ENCODE measurements at regions not wholly inside any gene's neighbourhood (a gene's known extent, or its start where the extent isn't known, plus 50 kb on each side); places are given as distances from the start of the nearest gene placed in this dataset.

- no peak for DNase-seq (ENCODE audit: low spot score in 2 of 2)
- Mint-ChIP-seq H3K27ac (ENCODE audit: low read depth) (no peak overlapping the region), H3K36me3 (ENCODE audit: insufficient read depth) (no peaks in the 10 kb centered on the region), H3K4me3 (no peak overlapping the region), H3K27me3 (no peaks in the 10 kb centered on the region), H3K4me1 (no peaks in the 10 kb centered on the region), H3K9me3 (peaks cover 16% of the 10 kb centered on the region)
- ATAC-seq (replicated peaks; ENCODE audit: extremely low read depth, poor library complexity, severe bottlenecking) = no peak
Observed at GRCh38 chr16:6966925-6967324, 365.7 kb upstream of the RBFOX1 start.

- DNase-seq (ENCODE audit: low spot score in 2 of 2) (no peak), ATAC-seq (replicated peaks; ENCODE audit: extremely low read depth, poor library complexity, severe bottlenecking) (no peak)
- Mint-ChIP-seq H3K27me3 (no peaks in the 10 kb centered on the region), H3K27ac (ENCODE audit: low read depth) (no peak overlapping the region), H3K9me3 (peaks cover 12% of the 10 kb centered on the region), H3K4me1 (no peaks in the 10 kb centered on the region), H3K36me3 (ENCODE audit: insufficient read depth) (no peaks in the 10 kb centered on the region), H3K4me3 (no peak overlapping the region)
Observed at GRCh38 chr16:6964679-6965078, 368.0 kb upstream of the RBFOX1 start.

- peaks cover 7% of the 10 kb centered on the region for H3K9me3 Mint-ChIP-seq
- no peaks in the 10 kb centered on the region for H3K27me3 Mint-ChIP-seq
- H3K36me3 Mint-ChIP-seq (ENCODE audit: insufficient read depth) = no peaks in the 10 kb centered on the region
- no peak overlapping the region for H3K27ac Mint-ChIP-seq (ENCODE audit: low read depth)
- DNase-seq (ENCODE audit: low spot score in 2 of 2) (no peak), ATAC-seq (replicated peaks; ENCODE audit: extremely low read depth, poor library complexity, severe bottlenecking) (no peak)
- no peak overlapping the region for H3K4me3 Mint-ChIP-seq
- no peaks in the 10 kb centered on the region for H3K4me1 Mint-ChIP-seq
Observed at GRCh38 chr16:6961704-6962103, 370.9 kb upstream of the RBFOX1 start.

DNA sequence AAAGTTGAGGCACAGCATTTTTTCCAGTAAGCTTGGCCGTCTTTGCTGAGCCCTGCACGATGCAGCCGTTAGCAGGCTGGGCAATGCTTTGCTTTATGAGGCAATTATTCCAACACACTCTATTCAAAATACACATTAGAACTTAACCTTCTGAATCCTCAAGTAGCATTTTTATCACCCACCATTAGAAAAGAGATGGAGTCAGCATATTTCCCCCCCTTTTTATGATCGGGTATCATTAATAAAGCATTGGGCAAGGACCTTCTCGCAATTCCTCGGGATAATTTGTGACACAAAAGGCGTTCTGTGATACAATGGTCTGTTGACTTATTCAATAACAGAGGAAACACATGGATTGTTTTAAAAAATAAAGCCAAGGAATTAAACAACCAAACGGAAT, 374.5 kb upstream of the RBFOX1 start:
- peaks cover 5% of the 10 kb centered on the region for H3K9me3 Mint-ChIP-seq
- no peak overlapping the region for H3K27ac Mint-ChIP-seq (ENCODE audit: low read depth)
- ATAC-seq (replicated peaks; ENCODE audit: extremely low read depth, poor library complexity, severe bottlenecking) = no peak
- H3K4me1 Mint-ChIP-seq = no peaks in the 10 kb centered on the region
- H3K4me3 Mint-ChIP-seq = no peak overlapping the region
- no peaks in the 10 kb centered on the region for H3K27me3 Mint-ChIP-seq
- DNase-seq (ENCODE audit: low spot score in 2 of 2) = no peak
- no peaks in the 10 kb centered on the region for H3K36me3 Mint-ChIP-seq (ENCODE audit: insufficient read depth)

GRCh38 chr16:6957681-6958080, 375.0 kb upstream of the RBFOX1 start:
- Mint-ChIP-seq H3K27me3 (no peaks in the 10 kb centered on the region), H3K4me1 (no peaks in the 10 kb centered on the region), H3K27ac (ENCODE audit: low read depth) (no peak overlapping the region), H3K9me3 (peaks cover 5% of the 10 kb centered on the region), H3K36me3 (ENCODE audit: insufficient read depth) (no peaks in the 10 kb centered on the region), H3K4me3 (no peak overlapping the region)
- ATAC-seq (replicated peaks; ENCODE audit: extremely low read depth, poor library complexity, severe bottlenecking) = no peak
- DNase-seq (ENCODE audit: low spot score in 2 of 2) = no peak

DNA sequence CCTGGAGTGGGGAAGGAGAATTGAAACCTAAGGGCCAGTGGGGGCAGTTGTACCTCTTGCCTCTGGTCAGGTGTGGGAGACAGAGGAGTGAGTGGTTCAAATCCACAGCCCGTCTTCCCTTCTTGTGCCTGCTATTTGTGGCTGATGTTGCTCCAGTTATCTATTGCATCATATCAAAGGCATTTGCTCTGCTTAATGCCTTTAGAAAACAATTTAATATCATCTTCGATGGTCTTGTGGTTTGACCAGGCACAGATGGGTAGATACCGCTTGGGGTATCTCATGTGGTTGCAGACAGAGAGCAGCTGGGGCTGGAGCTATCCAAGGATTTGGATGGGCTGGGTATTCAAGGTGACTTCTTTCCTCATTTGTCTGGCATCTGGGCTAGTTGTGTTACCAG, 376.1 kb upstream of the RBFOX1 start:
- Mint-ChIP-seq H3K36me3 (ENCODE audit: insufficient read depth) (no peaks in the 10 kb centered on the region), H3K4me1 (no peaks in the 10 kb centered on the region), H3K27ac (ENCODE audit: low read depth) (no peak overlapping the region), H3K4me3 (no peak overlapping the region), H3K9me3 (peaks cover 5% of the 10 kb centered on the region), H3K27me3 (no peaks in the 10 kb centered on the region)
- DNase-seq (ENCODE audit: low spot score in 2 of 2) = no peak
- ATAC-seq (replicated peaks; ENCODE audit: extremely low read depth, poor library complexity, severe bottlenecking) = no peak

GRCh38 chr16:6955303-6955702, 377.3 kb upstream of the RBFOX1 start:
- Mint-ChIP-seq H3K4me1 (no peaks in the 10 kb centered on the region), H3K4me3 (no peak overlapping the region), H3K27ac (ENCODE audit: low read depth) (no peak overlapping the region), H3K9me3 (peaks cover under 1% of the 10 kb centered on the region), H3K27me3 (no peaks in the 10 kb centered on the region), H3K36me3 (ENCODE audit: insufficient read depth) (no peaks in the 10 kb centered on the region)
- DNase-seq (ENCODE audit: low spot score in 2 of 2) (no peak), ATAC-seq (replicated peaks; ENCODE audit: extremely low read depth, poor library complexity, severe bottlenecking) (no peak)

- H3K27ac Mint-ChIP-seq (ENCODE audit: low read depth) = no peak overlapping the region
- ATAC-seq (replicated peaks; ENCODE audit: extremely low read depth, poor library complexity, severe bottlenecking) = no peak
- no peaks in the 10 kb centered on the region for H3K4me1 Mint-ChIP-seq
- peaks cover 14% of the 10 kb centered on the region for H3K9me3 Mint-ChIP-seq
- no peak overlapping the region for H3K4me3 Mint-ChIP-seq
- no peak for DNase-seq (ENCODE audit: low spot score in 2 of 2)
- no peaks in the 10 kb centered on the region for H3K36me3 Mint-ChIP-seq (ENCODE audit: insufficient read depth)
- no peaks in the 10 kb centered on the region for H3K27me3 Mint-ChIP-seq
Observed at GRCh38 chr16:6949240-6949639, 383.4 kb upstream of the RBFOX1 start.

- DNase-seq (ENCODE audit: low spot score in 2 of 2) = no peak
- Mint-ChIP-seq H3K36me3 (ENCODE audit: insufficient read depth) (no peaks in the 10 kb centered on the region), H3K4me3 (no peak overlapping the region), H3K27ac (ENCODE audit: low read depth) (no peak overlapping the region), H3K27me3 (no peaks in the 10 kb centered on the region), H3K9me3 (peaks cover 14% of the 10 kb centered on the region), H3K4me1 (no peaks in the 10 kb centered on the region)
- ATAC-seq (replicated peaks; ENCODE audit: extremely low read depth, poor library complexity, severe bottlenecking) = no peak
Observed at GRCh38 chr16:6947291-6947690, 385.4 kb upstream of the RBFOX1 start.

GRCh38 chr16:6946802-6947201, 385.8 kb upstream of the RBFOX1 start:
- Mint-ChIP-seq H3K36me3 (ENCODE audit: insufficient read depth) (no peaks in the 10 kb centered on the region), H3K4me3 (no peak overlapping the region), H3K4me1 (no peaks in the 10 kb centered on the region), H3K27me3 (no peaks in the 10 kb centered on the region), H3K27ac (ENCODE audit: low read depth) (no peak overlapping the region), H3K9me3 (peaks cover 14% of the 10 kb centered on the region)
- ATAC-seq (replicated peaks; ENCODE audit: extremely low read depth, poor library complexity, severe bottlenecking) (no peak), DNase-seq (ENCODE audit: low spot score in 2 of 2) (no peak)

DNA sequence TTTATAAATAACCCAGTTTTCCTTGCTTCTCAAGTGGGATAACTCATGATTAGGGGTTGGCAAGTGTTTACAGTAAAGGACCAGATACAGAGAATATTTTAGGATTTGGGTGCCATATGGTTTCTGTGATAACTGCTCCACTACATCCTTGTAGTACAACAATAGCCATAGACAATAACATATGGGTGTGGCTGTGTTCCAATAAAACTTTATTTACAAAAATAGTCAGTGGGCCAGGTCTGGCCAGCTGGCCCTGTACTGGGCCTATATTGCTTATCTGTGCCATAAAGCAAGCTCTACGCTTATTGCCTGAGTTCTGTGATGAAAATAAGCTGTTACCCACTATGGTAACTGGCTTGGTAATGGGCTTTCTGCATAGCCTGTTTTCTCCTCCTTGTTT, 386.5 kb upstream of the RBFOX1 start:
- Mint-ChIP-seq H3K27ac (ENCODE audit: low read depth) (no peak overlapping the region), H3K4me1 (no peaks in the 10 kb centered on the region), H3K27me3 (no peaks in the 10 kb centered on the region), H3K4me3 (no peak overlapping the region), H3K36me3 (ENCODE audit: insufficient read depth) (no peaks in the 10 kb centered on the region), H3K9me3 (peaks cover 18% of the 10 kb centered on the region)
- DNase-seq (ENCODE audit: low spot score in 2 of 2) (no peak), ATAC-seq (replicated peaks; ENCODE audit: extremely low read depth, poor library complexity, severe bottlenecking) (no peak)

DNA sequence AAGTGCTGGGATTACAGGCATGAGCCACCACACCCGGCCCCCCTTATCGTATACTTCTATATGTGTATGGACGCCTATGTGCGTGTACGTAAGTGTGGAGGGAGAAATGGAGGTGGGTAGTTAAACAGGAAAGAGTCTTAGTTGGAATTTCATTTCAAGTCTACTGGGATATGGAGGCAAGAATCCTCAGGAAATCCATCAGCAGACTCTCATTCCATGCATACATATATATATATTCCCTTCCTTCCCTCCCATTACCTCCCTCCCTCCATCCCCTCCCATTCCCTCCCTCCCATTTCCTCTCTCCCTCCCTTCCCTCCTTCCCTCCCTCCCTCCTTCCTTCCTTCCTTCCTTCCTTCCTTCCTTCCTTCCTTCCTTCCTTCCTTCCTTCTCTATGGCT, 391.7 kb upstream of the RBFOX1 start:
- DNase-seq (ENCODE audit: low spot score in 2 of 2) = no peak
- Mint-ChIP-seq H3K4me1 (no peaks in the 10 kb centered on the region), H3K36me3 (ENCODE audit: insufficient read depth) (no peaks in the 10 kb centered on the region), H3K27me3 (no peaks in the 10 kb centered on the region), H3K27ac (ENCODE audit: low read depth) (no peak overlapping the region), H3K9me3 (peaks cover 19% of the 10 kb centered on the region), H3K4me3 (no peak overlapping the region)
- ATAC-seq (replicated peaks; ENCODE audit: extremely low read depth, poor library complexity, severe bottlenecking) = no peak

- Mint-ChIP-seq H3K27me3 (no peaks in the 10 kb centered on the region), H3K36me3 (ENCODE audit: insufficient read depth) (peaks cover 2% of the 10 kb centered on the region), H3K4me1 (no peaks in the 10 kb centered on the region), H3K4me3 (no peak overlapping the region), H3K27ac (ENCODE audit: low read depth) (no peak overlapping the region), H3K9me3 (peaks cover 12% of the 10 kb centered on the region)
- ATAC-seq (replicated peaks; ENCODE audit: extremely low read depth, poor library complexity, severe bottlenecking) (no peak), DNase-seq (ENCODE audit: low spot score in 2 of 2) (no peak)
Observed at GRCh38 chr16:6937641-6938040, 395.0 kb upstream of the RBFOX1 start.

- ATAC-seq (replicated peaks; ENCODE audit: extremely low read depth, poor library complexity, severe bottlenecking) = no peak
Observed at GRCh38 chr16:6932871-6933385, 399.7 kb upstream of the RBFOX1 start.

More at GRCh38 chr16:6932871-6933385, 399.7 kb upstream of the RBFOX1 start:
- DNase-seq (ENCODE audit: low spot score in 2 of 2) = no peak
- Mint-ChIP-seq H3K9me3 (peaks cover 25% of the 10 kb centered on the region), H3K27ac (ENCODE audit: low read depth) (no peak overlapping the region), H3K4me3 (no peak overlapping the region), H3K4me1 (no peaks in the 10 kb centered on the region), H3K27me3 (no peaks in the 10 kb centered on the region), H3K36me3 (ENCODE audit: insufficient read depth) (peaks cover 2% of the 10 kb centered on the region)

All from central memory CD8-positive, alpha-beta T cell (primary cell).